ENCODE measurements at regions not wholly inside any gene's neighbourhood (a gene's known extent, or its start where the extent isn't known, plus 50 kb on each side); places are given as distances from the start of the nearest gene placed in this dataset.

DNA sequence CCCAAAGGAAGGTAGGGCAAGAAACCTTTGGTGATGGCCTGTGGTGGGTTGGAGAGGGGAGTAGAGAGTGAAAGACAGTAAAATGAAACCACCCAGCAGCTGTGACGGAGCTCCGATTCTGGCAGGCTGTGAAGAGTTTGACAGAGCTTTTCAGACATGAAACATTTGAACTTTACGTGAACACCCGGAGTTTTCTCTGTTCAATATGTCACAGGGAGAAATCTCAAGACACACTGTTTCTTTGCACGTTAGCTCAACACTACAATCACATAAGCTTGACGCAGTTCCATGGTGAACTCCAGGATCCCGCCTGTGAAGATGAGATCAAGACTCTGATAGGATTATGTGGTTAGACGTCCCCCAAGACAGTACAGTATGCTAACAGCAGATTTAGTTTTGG, 79.6 kb upstream of the CDH11 start:
- no peak overlapping the region for H3K4me3 ChIP-seq
- H3K36me3 ChIP-seq = no peaks in the 10 kb centered on the region
- WGBS, 2 donors = 73 to 78% methylated on average over 8 of the region's 8 CpGs
- no peak overlapping the region for H3K27ac ChIP-seq
- intact Hi-C loops (cut with DNase I) = no loop called here
- no peaks in the 10 kb centered on the region for H3K9me3 ChIP-seq
- H3K27me3 ChIP-seq = no peaks in the 10 kb centered on the region
- no peak for DNase-seq
- peaks cover 0 to 8% (median 4%) of the 10 kb centered on the region in 4 donors for H3K4me1 ChIP-seq
- TF ChIP-seq EP300 (IDR thresholded peaks at IDR 0.05) (no peak), CTCF (IDR thresholded peaks at IDR 0.05) (no peak), POLR2A (IDR thresholded peaks at IDR 0.05) (no peak)

DNA sequence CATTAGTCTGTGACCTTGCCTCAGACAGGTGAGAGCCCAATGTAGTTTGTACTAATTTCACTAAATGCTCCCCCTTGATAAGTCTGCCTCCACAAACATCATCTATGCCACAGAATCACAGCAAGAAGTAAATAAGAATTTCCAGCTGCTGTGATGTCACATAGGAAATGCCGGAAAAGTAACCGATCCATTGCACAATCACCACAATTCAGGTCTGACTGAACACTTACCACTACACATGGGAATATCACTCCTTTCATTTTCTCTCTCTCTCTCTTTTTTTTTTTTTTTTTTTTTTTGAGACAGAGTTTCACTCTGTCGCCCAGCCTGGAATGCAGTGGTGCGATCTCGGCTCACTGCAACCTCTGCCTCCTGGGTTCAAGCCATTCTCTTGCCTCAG, 79.0 kb upstream of the CDH11 start:
- DNase-seq = no peak
- 85 to 88% methylated on average over 5 of the region's 5 CpGs for WGBS, 2 donors
- Histone ChIP-seq H3K4me1 (peaks cover 0 to 13% (median 4%) of the 10 kb centered on the region in 4 donors), H3K9me3 (no peaks in the 10 kb centered on the region), H3K4me3 (no peak overlapping the region), H3K27me3 (no peaks in the 10 kb centered on the region), H3K36me3 (no peaks in the 10 kb centered on the region), H3K27ac (no peak overlapping the region)
- intact Hi-C loops (cut with DNase I) = no loop called here
- no peak for TF ChIP-seq POLR2A (IDR thresholded peaks at IDR 0.05)
- TF ChIP-seq EP300 (IDR thresholded peaks at IDR 0.05) = no peak
- TF ChIP-seq POLR2AphosphoS5 (IDR thresholded peaks at IDR 0.05) = no peak
- TF ChIP-seq CTCF (IDR thresholded peaks at IDR 0.05) = no peak

GRCh38 chr16:65200156-65200773, 78.4 kb upstream of the CDH11 start:
- 87 to 88% methylated on average over 5 of the region's 5 CpGs for WGBS, 2 donors
- H3K36me3 ChIP-seq = no peaks in the 10 kb centered on the region
- no peaks in the 10 kb centered on the region for H3K27me3 ChIP-seq
- intact Hi-C loops (cut with DNase I) = no loop called here
- no peak overlapping the region for H3K27ac ChIP-seq
- TF ChIP-seq POLR2A (IDR thresholded peaks at IDR 0.05) (no peak), POLR2AphosphoS5 (IDR thresholded peaks at IDR 0.05) (no peak), EP300 (IDR thresholded peaks at IDR 0.05) (no peak), CTCF (IDR thresholded peaks at IDR 0.05) (no peak)
- no peak overlapping the region for H3K4me3 ChIP-seq
- H3K4me1 ChIP-seq = peaks cover 0 to 13% (median 4%) of the 10 kb centered on the region in 4 donors
- H3K9me3 ChIP-seq = no peaks in the 10 kb centered on the region
- no peak for DNase-seq

DNA sequence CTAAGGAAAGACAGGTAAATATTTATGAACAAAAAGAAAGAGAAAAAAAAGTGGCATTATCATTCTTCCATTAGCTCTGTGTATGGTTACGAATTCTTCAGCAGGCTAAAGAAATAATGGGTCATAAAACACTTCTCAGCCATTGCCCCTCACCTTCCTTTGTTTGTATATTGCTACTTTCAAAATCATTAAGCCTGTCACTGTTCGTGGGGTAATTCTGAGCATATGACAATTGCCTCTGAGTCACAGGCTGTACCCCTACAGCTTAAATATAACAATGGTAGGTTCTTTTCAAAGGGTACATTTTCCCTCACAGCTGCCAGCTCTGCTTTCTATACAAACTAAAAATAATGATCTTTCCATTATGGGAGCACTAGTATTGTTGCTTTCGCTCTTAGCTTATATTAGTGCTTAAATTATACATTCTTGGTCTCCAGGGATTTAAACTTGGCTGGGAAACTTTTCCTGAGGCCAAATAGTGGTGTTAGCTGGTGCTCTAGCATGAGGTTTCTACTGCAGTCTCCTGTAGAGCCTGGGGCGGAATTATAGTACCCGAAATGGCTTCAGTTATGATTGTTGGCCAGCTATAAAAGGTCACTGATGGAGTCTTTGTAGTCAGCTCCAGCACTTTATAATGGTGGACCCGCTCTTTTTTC, 74.7 kb upstream of the CDH11 start:
- Histone ChIP-seq H3K36me3 (no peaks in the 10 kb centered on the region), H3K27me3 (no peaks in the 10 kb centered on the region), H3K4me1 (peaks cover 0 to 13% (median 4%) of the 10 kb centered on the region in 4 donors), H3K27ac (no peak overlapping the region), H3K9me3 (no peaks in the 10 kb centered on the region), H3K4me3 (no peak overlapping the region)
- no peak for TF ChIP-seq POLR2A (IDR thresholded peaks at IDR 0.05)
- TF ChIP-seq EP300 (IDR thresholded peaks at IDR 0.05) = no peak
- TF ChIP-seq POLR2AphosphoS5 (IDR thresholded peaks at IDR 0.05) = no peak
- TF ChIP-seq CTCF (IDR thresholded peaks at IDR 0.05) = no peak
- intact Hi-C loops (cut with DNase I) = no loop called here
- 46 to 58% methylated on average over 6 of the region's 6 CpGs for WGBS, 2 donors
- DNase-seq = no peak
